Kidney (tissue), 13 donors: ENCODE measurements at regions not wholly inside any gene's neighbourhood (a gene's known extent, or its start where the extent isn't known, plus 50 kb on each side); places are given as distances from the start of the nearest gene placed in this dataset.
A peak's percentile ranks its signal among the peaks of the same experiment; 100 is the strongest.
"Not testable (repeated sequence)": the region's sequence is repeated elsewhere in the genome, so short reads cannot be mapped to it uniquely, and the experiment has no call there.

ENCODE experiments used
- DNase-seq, 5 donors: peaks; one replicate each; pipeline ENCODE4 v3.0.0-alpha.2; 2013 to 2020
- FAIRE-seq: peaks from 2 replicates; lab custom pipeline; 2012; peaks lifted over from hg19 to GRCh38; lab: Jason Lieb, UNC
- H3K27ac ChIP-seq, 2 donors: one replicate each; pipeline ENCODE4 v1.7.0; 2013; ENCODE audit warnings: low read depth in 2 of 2, low read length in 2 of 2, inconsistent platforms in 1 of 2
- H3K27me3 ChIP-seq: one replicate; pipeline ENCODE4 v1.7.1; 2013; ENCODE audit warnings: low read length, inconsistent platforms; ENCODE audit not compliant: control insufficient read depth, insufficient read depth
- H3K36me3 ChIP-seq, 3 donors: one replicate each; pipeline versions ENCODE4 v1.7.0 to v1.7.1; 2013; ENCODE audit warnings: low read length in 3 of 3, control low read depth in 1 of 3, inconsistent platforms in 1 of 3; ENCODE audit not compliant: insufficient read depth in 3 of 3, control insufficient read depth in 2 of 3
- H3K4me1 ChIP-seq, 3 donors: one replicate each; pipeline versions ENCODE4 v1.7.0 to v1.7.1; 2013; ENCODE audit warnings: low read length in 3 of 3, inconsistent platforms in 1 of 3, low read depth in 1 of 3; ENCODE audit not compliant: control insufficient read depth in 2 of 3, insufficient read depth in 2 of 3
- H3K4me3 ChIP-seq, 3 donors: one replicate each; pipeline versions ENCODE4 v1.7.0 to v1.8.1; 2013; ENCODE audit warnings: low read length in 3 of 3, control low read depth in 1 of 3, inconsistent platforms in 1 of 3
- H3K9ac ChIP-seq, 3 donors: one replicate each; pipeline versions ENCODE4 v1.7.0 to v1.7.1; 2013; ENCODE audit warnings: low read length in 3 of 3, control low read depth in 1 of 3, inconsistent platforms in 1 of 3
- H3K9me3 ChIP-seq, 3 donors: one replicate each; pipeline versions ENCODE4 v1.7.0 to v1.7.1; 2013; ENCODE audit warnings: low read length in 3 of 3, control low read depth in 1 of 3, inconsistent platforms in 1 of 3; ENCODE audit not compliant: control insufficient read depth in 2 of 3, insufficient read depth in 1 of 3
- intact Hi-C: fragments of 100-400 bp; cut with DNase I; formaldehyde crosslinking; loops from one replicate; pipeline ENCODE4 v1.11.1; 2022
- TF ChIP-seq, protein P1 (sequence below): IDR thresholded peaks from 3 replicates; pipeline ENCODE4 v1.5.1; 2012; ENCODE audit warnings: mild to moderate bottlenecking, moderate library complexity, borderline replicate concordance; ENCODE audit not compliant: insufficient read depth; ENCODE audit errors: extremely low read depth
- donor health status: control.
- donor health status: control.
- donor health status: control.
- donor health status: control.
- donor health status: control.
- donor health status: DM: yes; HTN: yes; CAD: no.
- donor health status: Normal renal cell carcinoma (clear cell type).

- H3K27me3 ChIP-seq, FAIRE-seq, H3K9ac ChIP-seq, H3K4me3 ChIP-seq, H3K36me3 ChIP-seq, DNase-seq, H3K4me1 ChIP-seq, H3K27ac ChIP-seq, H3K9me3 ChIP-seq, intact Hi-C loops: not testable (repeated sequence)
Measured at GRCh38 chr3:48101301-48101650, 85.1 kb upstream of the MAP4 start.

GRCh38 chr3:48092270-48092669, 76.1 kb upstream of the MAP4 start:
- Histone ChIP-seq H3K27me3 (no peaks in the 10 kb centered on the region), H3K9me3 (no peaks in the 10 kb centered on the region), H3K4me3 (no peak overlapping the region), H3K9ac (no peak overlapping the region), H3K27ac (no peak overlapping the region), H3K36me3 (no peaks in the 10 kb centered on the region), H3K4me1 (peaks cover 0 to 2% (median 0%) of the 10 kb centered on the region in 3 donors)
- TF ChIP-seq, protein P1, sequence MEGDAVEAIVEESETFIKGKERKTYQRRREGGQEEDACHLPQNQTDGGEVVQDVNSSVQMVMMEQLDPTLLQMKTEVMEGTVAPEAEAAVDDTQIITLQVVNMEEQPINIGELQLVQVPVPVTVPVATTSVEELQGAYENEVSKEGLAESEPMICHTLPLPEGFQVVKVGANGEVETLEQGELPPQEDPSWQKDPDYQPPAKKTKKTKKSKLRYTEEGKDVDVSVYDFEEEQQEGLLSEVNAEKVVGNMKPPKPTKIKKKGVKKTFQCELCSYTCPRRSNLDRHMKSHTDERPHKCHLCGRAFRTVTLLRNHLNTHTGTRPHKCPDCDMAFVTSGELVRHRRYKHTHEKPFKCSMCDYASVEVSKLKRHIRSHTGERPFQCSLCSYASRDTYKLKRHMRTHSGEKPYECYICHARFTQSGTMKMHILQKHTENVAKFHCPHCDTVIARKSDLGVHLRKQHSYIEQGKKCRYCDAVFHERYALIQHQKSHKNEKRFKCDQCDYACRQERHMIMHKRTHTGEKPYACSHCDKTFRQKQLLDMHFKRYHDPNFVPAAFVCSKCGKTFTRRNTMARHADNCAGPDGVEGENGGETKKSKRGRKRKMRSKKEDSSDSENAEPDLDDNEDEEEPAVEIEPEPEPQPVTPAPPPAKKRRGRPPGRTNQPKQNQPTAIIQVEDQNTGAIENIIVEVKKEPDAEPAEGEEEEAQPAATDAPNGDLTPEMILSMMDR: no peak
- DNase-seq (no peak), FAIRE-seq (no peak)
- intact Hi-C loops: no loop called here

GRCh38 chr3:48090166-48090939, 74.1 kb upstream of the MAP4 start:
- Histone ChIP-seq H3K9me3 (no peaks in the 10 kb centered on the region), H3K4me1 (peaks cover 3 to 6% (median 4%) of the 10 kb centered on the region in 3 donors), H3K4me3 (no peak overlapping the region), H3K27me3 (no peaks in the 10 kb centered on the region), H3K9ac (no peak overlapping the region), H3K27ac (no peak overlapping the region), H3K36me3 (no peaks in the 10 kb centered on the region)
- intact Hi-C loops: no loop called here
- DNase-seq (peak in 1 of 5 donors; percentile 16), FAIRE-seq (no peak)
- TF ChIP-seq, protein P1: no peak

- no peak for FAIRE-seq
Measured at GRCh38 chr3:48088749-48089466, 72.7 kb upstream of the MAP4 start.

More at GRCh38 chr3:48088749-48089466, 72.7 kb upstream of the MAP4 start:
- peak overlapping the region; percentile 4 to 83 (median 57) for H3K9ac ChIP-seq
- no peaks in the 10 kb centered on the region for H3K36me3 ChIP-seq
- peak overlapping the region; percentile 96 to 98 for H3K27ac ChIP-seq
- H3K27me3 ChIP-seq: no peaks in the 10 kb centered on the region
- TF ChIP-seq, protein P1: no peak
- peak; percentile 97 to 99 (median 98) for DNase-seq
- H3K4me1 ChIP-seq: peaks cover 3 to 6% (median 6%) of the 10 kb centered on the region in 3 donors
- H3K4me3 ChIP-seq: peak overlapping the region; percentile 72 to 84 (median 84)
- no peaks in the 10 kb centered on the region for H3K9me3 ChIP-seq
- intact Hi-C loops: no loop called here
